ENCODE measurements at regions not wholly inside any gene's neighbourhood (a gene's known extent, or its start where the extent isn't known, plus 50 kb on each side); places are given as distances from the start of the nearest gene placed in this dataset.

GRCh38 chr15:38672814-38673670 is 108.4 kb upstream of the RASGRP1 start:
- peak in 1 of 5 donors; percentile 41 for DNase-seq

- no peak for DNase-seq
Observed at GRCh38 chr15:38674448-38674847, 109.8 kb upstream of the RASGRP1 start.

GRCh38 chr15:38678281-38678680 is 113.7 kb upstream of the RASGRP1 start:
- DNase-seq, result no peak

GRCh38 chr15:38680775-38681174 is 116.2 kb upstream of the RASGRP1 start:
- no peak for DNase-seq

GRCh38 chr15:38682363-38682762 is 117.7 kb upstream of the RASGRP1 start:
- DNase-seq, result no peak

- no peak for DNase-seq
Observed at GRCh38 chr15:38682861-38683260, 118.2 kb upstream of the RASGRP1 start.

- peak; percentile 31 to 84 (median 54) for DNase-seq
Observed at GRCh38 chr15:38683382-38684242, 119.0 kb upstream of the RASGRP1 start.

GRCh38 chr15:38684440-38685010 is 119.9 kb upstream of the RASGRP1 start:
- peak in 1 of 5 donors; percentile 61 for DNase-seq

GRCh38 chr15:38685686-38686339 is 121.2 kb upstream of the RASGRP1 start:
- DNase-seq, result peak in 2 of 5 donors; percentile 14 to 82

GRCh38 chr15:38687340-38687739 is 122.7 kb upstream of the RASGRP1 start:
- DNase-seq, result peak in 1 of 5 donors; percentile 33

- peak in 1 of 5 donors; percentile 45 for DNase-seq
Observed at GRCh38 chr15:38687775-38688495, 123.3 kb upstream of the RASGRP1 start.

- peak in 4 of 5 donors; percentile 21 to 95 (median 37) for DNase-seq
Observed at GRCh38 chr15:38688761-38689160, 124.1 kb upstream of the RASGRP1 start.

- DNase-seq, result no peak
Observed at GRCh38 chr15:38689522-38689921, 124.9 kb upstream of the RASGRP1 start.

- DNase-seq, result no peak
Observed at GRCh38 chr15:38690216-38690615, 125.6 kb upstream of the RASGRP1 start.

- peak; percentile 51 to 84 (median 70) for DNase-seq
Observed at GRCh38 chr15:38690719-38691332, 126.2 kb upstream of the RASGRP1 start.

- no peak for DNase-seq
Observed at GRCh38 chr15:38691377-38691776, 126.8 kb upstream of the RASGRP1 start.

- DNase-seq, result no peak
Observed at GRCh38 chr15:38691965-38692788, 127.6 kb upstream of the RASGRP1 start.

- no peak for DNase-seq
Observed at GRCh38 chr15:38692789-38693062, 128.1 kb upstream of the RASGRP1 start.

- peak in 1 of 5 donors; percentile 34 for DNase-seq
Observed at GRCh38 chr15:38695249-38696108, 130.9 kb upstream of the RASGRP1 start.

Measured in T-helper 1 cell (primary cell).